NCI-H510A (cell line): ENCODE measurements at regions not wholly inside any gene's neighbourhood (a gene's known extent, or its start where the extent isn't known, plus 50 kb on each side); places are given as distances from the start of the nearest gene placed in this dataset.

Experiments used
- DNase-seq: peaks from one replicate; lab custom pipeline; 2025; lab: John Stamatoyannopoulos, UW

DNA sequence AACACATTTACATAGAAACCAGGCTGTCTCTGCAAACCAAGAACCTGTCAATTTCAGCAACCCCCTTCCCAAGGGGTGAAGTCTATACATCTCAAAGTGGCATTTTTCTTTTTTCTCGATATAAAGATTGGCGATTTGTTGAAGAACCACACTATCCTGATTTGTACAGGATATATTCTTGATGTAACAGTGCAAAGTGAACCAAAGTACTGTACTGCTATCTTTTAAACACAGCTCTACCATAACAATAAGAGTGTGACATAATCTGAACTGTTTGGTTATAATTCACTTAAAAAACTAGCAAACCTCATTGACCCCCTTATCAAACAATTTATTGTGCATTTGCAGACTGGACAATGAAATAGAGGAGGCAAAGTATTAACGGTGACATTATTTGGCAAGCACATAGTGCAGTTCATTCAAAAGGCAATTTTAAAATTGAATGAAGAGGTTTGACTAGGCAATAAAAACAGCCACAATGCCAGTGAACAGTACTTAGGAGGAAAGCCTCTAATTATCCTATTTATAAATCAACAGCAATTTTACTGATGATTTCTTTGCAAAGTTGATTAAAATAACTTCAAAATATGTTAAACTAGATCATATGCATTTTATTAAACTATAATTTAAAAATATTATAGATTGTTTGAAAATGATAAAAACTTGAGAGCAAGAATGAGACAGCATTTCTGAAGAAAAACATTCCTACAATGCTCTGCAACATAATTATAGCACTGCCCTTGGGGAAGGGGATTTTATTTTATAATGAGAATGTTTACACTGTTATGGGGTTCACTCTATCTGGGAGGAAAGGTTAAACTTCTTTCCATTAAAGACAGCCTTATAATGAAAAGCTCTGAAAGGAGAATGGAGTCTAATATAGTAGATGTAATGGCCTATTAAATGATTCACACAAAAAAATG lies 440.9 kb downstream of the ZEB2 start:
- DNase-seq, result no peak

DNA sequence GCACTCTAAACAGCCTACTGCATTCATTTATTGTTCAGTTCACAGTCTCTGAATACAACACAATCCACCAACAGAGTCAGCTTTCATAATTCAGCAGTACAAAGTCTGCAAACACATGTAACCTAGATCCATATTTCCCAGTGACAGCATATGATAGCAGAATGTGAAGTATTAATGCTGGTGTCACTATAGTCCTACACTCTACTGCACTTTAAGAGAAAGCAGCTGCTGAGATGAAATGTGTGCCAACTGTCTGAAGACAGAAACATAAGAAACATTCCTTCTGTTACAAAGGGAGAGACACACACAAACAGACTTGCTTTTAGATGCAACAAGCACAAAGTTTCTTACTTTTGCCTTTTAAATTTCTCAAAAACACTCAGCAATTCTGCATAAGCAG lies 441.8 kb downstream of the ZEB2 start:
- DNase-seq, result no peak

DNA sequence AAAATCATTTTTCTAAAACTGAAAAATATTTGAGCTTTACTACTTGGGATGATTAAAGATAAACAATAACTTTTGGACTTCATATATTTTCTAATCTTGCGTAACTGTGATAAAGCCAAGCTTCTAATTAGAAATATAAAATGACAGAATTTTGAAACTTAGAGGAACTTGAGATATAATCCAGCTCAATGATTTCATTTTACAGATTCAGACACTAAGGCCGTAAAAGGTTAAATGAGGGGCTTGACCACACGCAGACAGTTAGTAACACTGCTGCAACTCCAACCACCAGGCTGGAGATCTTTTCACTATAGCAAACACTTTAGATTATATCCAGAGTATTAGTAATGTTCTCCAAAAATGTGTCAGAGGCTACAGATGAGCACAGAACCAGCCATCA lies 445.5 kb downstream of the ZEB2 start:
- no peak for DNase-seq

DNA sequence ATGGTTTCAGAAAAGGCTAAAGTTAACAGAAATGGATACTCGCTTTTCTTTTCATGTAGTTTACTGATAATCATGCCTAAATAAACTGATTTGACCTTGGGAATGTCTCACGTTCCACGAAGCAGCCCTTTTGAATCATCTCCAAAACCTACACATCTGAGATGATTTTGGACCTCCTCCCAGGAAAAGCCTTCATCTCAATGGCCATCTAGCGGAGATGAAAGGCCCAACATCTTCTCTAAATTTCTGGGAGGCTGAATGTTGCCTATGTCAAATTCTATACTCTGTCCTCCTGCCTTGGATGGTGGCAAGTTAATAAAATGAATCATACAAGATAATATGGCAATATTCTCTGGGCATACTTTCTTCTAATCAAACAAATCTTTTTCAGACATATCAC lies 448.5 kb downstream of the ZEB2 start:
- DNase-seq, result no peak

DNA sequence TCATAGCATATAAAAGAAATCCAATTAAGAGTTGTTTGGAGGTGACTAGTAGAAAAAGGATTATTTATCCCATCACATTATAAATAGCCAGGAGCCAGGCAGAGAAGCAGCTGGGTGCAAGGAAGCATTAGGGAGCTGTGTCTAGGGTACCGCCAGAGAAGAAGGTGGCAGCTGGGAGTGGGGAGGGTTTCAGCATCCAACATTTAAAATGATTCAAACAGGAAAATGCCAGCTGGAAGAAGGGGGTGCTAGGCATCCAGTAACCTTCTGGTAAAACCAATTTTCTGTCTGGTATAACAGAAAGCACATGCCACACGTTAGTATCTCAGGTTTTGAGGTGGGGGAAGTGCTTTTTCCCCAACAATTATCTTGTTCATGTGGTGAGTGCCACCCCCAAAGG lies 452.4 kb downstream of the ZEB2 start:
- DNase-seq, result no peak

DNA sequence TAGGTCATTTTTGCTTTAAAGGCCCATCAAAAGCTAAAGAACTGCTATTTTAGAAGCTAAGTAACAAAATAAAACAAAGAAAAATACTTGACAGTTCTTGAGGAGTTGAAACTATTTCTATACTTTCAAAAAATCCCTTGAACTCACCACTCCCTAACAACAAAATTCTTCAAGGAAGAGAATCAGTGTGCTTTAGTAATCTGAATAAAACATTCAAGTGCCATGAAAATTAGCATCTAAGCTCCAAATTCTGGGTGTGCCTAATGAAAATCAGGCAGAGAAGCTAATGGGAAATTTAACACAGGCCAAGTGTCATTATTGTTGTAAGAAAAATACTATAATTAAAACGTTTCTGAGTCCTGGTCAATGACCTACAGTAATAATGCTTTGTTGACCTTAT lies 456.3 kb downstream of the ZEB2 start:
- DNase-seq, result no peak

DNA sequence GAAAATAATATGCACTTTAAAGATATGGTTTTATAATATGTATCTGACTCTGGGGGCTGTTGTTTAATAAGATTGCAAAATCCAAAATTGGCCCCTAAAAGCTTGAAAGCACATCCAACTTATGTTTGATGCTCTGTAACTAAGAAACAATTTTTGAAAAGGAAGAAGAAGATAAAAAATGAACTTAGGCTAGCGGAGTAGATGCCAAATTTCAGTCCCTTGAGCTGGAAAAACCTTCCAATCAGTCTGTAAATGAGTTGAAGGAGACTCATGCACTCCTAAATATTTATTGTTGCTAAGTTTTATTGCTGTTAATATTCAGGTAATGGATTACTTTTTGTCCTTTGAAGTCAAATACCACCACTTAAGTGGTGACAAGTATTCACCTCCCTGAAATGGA lies 465.0 kb downstream of the ZEB2 start:
- DNase-seq, result no peak

DNA sequence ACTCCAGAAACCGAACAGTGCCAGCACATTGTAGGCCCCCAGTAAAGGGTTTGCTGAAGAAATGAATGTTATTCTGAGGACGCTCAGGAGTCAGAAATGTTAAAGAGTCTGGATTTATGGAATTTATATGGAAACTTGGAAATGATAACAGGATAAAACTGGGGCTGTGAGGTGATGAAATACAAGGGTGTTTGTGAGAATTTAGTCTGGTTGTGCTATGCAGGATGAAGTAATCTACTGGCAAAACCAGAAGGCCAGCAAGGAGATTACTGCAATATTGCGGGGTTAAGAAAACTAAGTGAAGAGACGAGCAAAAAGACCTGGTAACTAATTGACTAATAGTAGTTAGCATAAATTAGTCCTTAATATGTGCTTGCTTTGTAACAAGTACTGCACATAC lies 467.8 kb downstream of the ZEB2 start:
- DNase-seq, result no peak

DNA sequence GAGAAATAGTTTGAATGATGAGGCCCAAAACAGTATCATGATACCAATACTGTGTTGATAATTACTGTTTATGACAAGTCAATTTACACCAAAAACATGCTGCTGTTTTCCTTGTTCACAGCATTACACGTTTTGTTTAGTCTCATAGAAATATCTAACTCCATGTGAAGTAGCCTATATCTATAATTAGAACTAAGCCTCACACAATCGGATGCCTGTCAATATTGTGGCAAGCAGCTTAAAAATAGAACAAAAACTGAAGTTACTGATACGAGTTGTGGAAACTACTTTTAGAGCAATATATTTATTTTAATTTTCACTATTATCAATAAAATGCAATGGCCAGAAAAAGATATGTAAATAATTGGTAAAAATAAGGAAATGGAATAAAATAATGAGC lies 470.8 kb downstream of the ZEB2 start:
- DNase-seq, result no peak

DNA sequence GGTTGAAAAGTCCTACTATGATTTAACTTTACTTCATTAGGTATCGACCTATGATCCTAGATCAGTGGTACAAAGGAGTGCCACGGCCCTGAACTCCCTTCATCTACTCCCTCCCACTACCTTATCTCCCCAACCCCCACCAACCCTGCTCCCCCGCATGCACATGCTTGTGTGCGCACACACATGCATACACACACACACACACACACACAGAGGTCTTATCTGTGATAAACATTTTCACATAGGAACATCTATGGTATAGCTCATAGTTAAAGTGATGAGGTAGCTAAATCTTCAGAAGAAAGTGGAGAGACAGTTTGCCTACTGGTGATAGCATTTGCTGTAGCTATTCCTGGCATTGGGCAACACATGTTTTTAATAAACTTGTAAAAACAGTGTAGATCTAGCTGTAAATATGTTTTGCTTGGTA lies 471.3 kb downstream of the ZEB2 start:
- DNase-seq, result no peak

DNA sequence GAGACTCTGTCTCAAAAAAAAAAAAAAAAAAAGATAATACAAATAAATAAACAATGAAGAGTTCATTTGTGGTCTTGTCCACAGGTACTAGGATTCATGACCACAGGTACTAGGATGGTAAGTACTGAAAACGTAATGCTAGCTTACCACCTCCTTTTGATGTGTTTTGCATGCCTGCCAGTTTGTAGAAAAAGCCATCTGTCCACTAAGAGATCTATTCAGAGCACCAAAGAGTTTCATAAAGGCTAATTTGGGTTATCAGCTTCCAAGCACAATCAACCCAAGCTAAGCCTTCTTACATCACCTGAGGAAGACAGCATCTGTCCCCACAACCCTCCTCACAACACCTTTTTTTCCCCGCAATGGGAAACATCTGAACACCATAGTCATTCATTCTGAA lies 477.2 kb downstream of the ZEB2 start:
- no peak for DNase-seq

DNA sequence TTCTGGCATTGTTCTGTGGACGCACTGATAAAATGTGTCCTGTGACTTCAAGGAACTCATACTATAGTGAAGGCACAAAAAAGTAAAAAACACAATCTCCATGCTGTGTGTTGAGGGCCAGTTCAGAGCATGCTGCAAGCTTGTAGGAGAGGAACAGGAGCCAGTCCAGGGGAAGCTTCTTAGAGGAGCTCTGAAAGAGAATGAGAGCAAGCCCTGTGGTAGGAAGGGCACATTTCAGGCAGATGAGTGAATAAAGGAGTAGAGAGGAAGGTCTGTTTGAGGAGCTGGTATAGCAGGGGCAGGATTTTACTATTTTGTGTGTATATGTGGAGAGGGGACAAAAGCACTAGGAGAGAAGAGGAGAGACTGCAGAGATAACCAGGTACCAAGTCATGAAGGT lies 478.3 kb downstream of the ZEB2 start:
- DNase-seq, result no peak

DNA sequence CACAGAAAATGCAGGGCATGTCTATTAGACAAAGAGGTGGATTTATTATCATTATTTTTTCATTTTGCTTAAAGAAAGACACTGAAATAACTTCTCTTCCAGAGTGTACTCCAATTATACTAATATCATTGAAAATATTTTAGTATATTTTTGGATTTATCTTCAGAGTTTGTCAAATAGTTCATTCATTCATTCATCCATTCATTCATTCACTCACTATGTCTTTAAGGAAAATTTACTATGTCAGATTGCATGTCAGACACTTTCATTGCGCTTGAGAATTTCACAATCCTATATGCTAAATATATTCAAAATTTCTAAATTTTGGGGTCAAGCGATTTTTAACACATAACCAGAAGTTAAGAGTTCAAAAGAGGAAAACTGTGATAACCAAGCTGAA lies 479.1 kb downstream of the ZEB2 start:
- DNase-seq, result no peak

DNA sequence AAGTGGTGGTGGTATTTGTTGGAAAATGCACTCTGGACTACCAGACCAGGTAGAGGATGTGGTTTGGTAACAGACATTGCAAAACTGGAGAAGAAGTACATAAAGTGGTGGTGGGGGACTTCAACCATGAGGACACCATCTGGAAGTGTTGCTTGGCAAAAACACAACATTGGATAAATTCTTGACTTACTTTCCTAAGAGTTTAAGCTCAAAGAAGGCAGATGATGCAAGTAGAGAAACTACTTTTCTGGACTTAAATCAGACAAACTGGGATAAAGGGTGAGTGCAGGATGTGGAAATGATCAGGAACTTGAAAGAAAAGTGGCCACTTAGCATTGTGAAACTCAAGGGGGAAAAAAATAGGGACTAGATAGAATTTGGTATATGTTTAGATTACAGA lies 487.4 kb downstream of the ZEB2 start:
- no peak for DNase-seq

DNA sequence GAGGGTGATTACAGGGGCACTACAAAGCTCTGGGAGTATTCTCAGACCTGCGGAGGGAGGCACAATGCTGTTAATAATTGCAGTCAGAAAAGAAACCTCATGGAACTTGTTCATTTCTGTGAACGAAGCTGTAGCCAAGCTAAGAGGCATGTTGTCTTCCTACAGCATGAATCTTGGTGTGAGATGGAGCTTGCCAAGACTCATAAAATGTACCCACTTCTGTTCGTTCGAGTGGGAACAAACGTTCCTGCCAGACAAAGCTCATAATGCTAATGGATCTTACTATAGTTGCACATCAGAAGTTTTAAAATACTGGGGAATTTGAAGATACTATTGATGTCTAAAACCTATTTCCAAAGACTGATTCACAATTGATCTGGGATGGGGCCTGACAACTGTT lies 489.1 kb downstream of the ZEB2 start:
- no peak for DNase-seq

DNA sequence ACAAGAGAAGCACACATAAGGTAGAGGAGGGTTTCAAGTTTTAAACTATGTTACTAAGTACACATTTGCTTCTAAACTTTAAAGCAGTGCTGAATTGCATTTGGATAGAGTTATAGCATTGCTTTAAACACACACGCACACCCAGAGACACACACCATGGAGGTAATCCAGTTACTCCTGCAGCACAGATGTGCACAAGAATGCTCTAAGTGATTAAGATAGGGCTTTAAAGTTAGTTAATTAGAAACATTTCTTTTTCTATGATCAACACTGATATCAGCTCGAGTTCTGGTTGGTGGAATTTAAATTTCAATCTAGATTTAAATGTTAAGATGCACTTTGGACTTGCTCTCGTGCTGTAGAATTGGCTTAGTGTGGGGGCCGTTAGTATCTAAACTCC lies 492.3 kb downstream of the ZEB2 start:
- no peak for DNase-seq

DNA sequence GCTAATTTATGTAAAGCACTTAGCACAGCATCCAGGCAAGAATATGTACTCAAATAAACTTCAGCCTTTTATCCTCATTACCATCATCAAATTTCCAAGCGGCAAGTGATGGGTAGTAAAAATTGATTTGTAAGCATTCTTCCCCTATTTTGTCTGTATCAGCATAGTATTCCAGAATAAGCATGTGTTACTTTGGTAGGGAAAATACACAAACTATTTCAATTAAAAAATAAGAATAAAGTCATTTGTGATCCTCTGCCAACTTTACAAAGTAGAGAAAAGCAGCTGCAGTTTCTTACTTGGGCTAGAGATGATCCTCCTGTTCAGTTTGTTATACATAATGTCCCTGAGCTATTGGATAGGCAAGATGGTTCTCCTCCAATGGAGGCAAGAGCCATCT lies 493.2 kb downstream of the ZEB2 start:
- no peak for DNase-seq

DNA sequence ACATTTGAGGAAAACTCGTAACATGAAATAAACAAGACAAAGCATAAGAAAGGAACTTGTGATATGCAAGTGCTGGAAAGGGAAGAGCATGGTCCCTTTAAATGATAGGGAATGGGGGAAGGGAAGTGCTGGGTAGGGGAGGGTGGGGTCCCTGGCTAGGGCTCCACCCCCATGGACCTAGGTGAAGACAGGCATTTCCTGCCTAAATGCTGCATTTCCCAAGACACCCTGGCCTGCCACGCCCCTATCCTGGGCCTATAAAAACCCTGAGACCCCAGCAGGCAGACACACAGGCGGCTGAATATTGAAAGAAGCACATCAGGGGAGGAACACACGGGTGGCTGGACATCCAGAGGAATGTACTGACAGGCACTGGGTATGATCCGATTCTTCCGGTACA lies 499.9 kb downstream of the ZEB2 start:
- no peak for DNase-seq

DNA sequence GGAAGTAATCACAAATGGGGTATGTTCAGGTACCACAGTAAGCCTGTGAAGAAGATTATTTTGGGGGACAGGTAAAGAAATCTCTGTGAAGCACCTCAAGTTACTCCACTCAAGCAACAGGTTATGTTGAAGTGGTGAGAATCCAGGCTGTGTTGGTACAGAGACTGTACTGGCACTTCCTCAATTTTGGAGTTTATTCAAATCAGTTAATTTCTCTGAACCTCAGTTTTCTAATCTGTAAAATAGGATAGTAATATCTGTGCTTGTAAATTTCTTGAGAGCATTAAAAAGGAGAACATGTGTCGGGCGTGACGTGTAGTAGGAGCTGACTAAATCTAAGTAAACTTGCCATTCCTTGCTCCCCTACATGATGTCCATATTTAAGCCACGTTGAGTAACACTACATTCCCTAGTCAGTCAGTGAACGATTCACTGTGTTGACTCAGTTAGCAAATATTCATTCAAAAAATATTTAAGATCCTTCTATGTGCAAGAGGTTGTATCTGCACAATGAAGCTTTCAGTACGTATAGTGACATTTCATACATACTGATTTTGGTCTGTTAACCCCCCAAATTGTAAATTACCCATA lies 504.2 kb downstream of the ZEB2 start:
- DNase-seq, result no peak

DNA sequence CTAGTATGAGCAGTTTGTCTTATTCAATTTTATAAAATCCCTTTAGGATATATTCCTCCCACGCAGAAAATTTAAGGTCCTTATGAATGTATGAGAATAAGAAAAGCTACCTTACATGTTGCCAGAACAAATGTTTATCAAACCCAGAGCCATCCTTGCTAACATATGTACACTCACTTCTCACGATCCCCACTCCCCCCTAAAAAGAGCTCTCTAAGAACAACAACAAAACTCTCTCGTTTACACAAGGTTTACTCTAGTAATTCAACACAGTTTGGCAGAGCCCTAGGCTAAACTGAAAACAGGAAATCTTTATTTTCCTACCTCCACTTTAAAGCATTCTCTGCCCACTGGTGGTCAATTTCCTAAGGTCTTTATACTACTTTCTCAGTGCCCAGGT lies 504.9 kb downstream of the ZEB2 start:
- DNase-seq, result no peak

DNA sequence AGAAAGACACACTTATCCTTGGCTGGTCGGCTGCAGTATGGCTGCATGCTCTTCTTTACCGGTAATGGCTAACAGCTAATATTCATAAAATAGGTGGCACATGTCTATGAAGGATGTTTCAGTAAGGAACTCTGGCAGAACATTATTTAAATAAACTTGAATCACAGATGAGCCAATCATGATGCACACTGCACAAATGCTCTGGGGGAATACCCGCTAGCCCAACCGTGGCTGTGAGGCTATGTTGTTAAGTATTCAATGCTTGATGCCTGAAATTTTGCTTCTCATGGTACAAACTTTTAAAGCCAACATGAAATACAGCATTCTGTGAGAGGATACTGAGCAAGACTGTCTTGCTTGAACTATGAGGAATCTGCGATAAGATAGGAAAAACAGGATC lies 505.8 kb downstream of the ZEB2 start:
- DNase-seq, result no peak

DNA sequence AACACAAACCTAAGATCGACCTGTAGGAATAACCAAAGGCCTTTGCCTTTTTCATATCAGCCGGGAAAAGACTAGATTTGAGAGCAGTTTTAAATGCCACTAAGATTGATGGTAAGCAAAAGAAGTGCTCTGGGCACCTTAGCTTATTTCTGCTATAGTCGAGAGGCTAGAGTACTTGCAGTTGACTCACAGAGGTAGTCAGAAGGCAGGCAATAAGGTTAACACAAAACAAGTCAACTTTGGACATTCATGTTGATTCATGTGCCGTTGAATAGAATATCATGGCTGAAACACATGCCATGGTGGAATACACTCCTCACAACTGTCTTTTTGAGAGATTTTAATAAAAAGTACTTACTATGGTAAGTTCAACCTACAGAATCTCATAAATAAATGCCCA lies 507.6 kb downstream of the ZEB2 start:
- DNase-seq, result no peak

DNA sequence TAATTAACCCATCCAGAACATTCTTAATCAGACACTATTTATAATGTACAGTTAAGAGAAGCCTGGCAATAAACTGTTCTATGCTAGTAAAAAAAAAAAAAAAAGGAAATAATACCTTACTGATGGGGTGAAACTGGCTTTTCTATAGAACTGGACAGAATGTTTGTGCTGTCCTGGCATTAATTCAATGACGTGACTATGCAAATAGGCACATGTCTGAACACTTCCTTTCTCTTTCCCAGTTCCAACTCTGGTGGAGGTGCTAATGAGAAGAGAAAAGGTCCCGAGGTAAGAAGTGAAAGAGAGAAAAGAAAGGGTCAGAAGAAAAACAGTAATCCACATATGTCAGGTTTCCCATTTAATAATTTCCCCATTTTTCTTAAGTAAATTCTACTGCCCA lies 508.4 kb downstream of the ZEB2 start:
- no peak for DNase-seq

DNA sequence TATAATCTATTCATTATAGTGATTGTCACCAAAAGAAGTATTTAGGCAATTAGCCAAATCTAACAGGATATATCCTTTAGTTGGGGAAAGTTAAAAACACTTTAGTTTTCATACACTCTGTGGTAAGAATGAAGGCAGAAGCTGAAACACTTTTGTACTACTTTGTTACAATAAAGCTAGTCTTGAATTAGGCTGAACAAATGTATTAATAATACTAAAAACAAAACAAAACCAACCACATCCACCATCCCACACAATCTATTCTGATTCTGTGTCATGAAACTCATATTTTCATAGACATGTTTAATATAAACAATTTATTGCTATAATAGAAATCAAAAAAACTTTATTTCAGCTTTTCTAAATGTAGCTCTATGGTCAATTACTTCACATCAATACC lies 508.8 kb downstream of the ZEB2 start:
- DNase-seq, result no peak
